Tibial nerve (tissue), 3 donors: ENCODE measurements at regions not wholly inside any gene's neighbourhood (a gene's known extent, or its start where the extent isn't known, plus 50 kb on each side); places are given as distances from the start of the nearest gene placed in this dataset.

Experiments used
- POLR2A ChIP-seq, 2 donors: fragments of 450-650 bp; IDR thresholded peaks; one replicate each; pipeline ENCODE4 v1.6.1; 2017; ENCODE audit warnings: antibody characterized with exemption in 2 of 2, mild to moderate bottlenecking in 2 of 2, moderate library complexity in 2 of 2
- TF ChIP-seq, protein P1 (sequence below), 5 experiments: fragments of 200-600 bp in 3 of 5; fragments of 450-650 bp in 2 of 5; sonication (generic) in 3 of 5; IDR thresholded peaks; one replicate each; pipeline ENCODE4 v1.5.1; 2016 to 2019; ENCODE audit warnings: antibody characterized with exemption in 5 of 5, mild to moderate bottlenecking in 3 of 5, moderate library complexity in 2 of 5

DNA sequence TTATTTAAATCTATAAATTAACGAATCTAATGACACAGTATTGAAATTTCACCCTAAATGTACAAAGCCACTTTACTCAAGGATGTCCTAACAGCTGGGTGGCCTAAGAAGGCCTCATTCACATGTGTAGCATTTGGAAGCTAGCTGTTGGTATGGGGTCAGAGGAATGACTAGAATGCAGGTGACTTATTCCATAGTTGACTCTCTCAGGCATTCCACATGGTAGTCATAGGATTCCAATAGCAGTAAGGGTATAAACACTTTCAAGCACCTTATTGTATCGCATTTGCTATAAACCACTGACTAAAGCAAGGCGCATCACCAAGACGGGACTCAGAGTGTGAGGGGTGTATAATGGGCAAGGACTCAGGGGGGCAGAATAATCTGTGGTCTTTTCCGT lies 294.8 kb upstream of the EPHA3 start:
- no peak for TF ChIP-seq POLR2A (IDR thresholded peaks at IDR 0.05)
- TF ChIP-seq, protein P1, sequence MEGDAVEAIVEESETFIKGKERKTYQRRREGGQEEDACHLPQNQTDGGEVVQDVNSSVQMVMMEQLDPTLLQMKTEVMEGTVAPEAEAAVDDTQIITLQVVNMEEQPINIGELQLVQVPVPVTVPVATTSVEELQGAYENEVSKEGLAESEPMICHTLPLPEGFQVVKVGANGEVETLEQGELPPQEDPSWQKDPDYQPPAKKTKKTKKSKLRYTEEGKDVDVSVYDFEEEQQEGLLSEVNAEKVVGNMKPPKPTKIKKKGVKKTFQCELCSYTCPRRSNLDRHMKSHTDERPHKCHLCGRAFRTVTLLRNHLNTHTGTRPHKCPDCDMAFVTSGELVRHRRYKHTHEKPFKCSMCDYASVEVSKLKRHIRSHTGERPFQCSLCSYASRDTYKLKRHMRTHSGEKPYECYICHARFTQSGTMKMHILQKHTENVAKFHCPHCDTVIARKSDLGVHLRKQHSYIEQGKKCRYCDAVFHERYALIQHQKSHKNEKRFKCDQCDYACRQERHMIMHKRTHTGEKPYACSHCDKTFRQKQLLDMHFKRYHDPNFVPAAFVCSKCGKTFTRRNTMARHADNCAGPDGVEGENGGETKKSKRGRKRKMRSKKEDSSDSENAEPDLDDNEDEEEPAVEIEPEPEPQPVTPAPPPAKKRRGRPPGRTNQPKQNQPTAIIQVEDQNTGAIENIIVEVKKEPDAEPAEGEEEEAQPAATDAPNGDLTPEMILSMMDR (IDR thresholded peaks at IDR 0.05) = no peak
